ENCODE measurements at regions not wholly inside any gene's neighbourhood (a gene's known extent, or its start where the extent isn't known, plus 50 kb on each side); places are given as distances from the start of the nearest gene placed in this dataset.

DNA sequence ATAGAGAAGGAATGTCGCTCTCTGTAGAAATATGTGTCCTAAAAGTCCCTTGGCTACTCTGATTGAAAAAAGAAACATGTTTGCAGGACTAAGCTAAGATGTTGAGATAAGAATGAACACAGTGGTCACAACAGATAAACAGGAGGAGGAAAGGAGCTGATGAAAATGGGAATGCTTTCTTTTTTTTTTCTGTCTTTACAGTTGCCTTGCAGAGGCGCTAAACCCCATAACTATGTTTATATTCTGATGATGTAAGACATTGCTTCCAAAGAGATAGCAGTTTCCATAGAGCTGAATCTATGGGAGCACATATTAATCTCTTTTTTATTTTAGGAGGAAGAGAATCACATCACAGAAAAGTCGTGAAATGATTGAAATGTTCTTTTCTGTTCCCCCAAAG is 153.5 kb upstream of the LYZL1 start:
- no peak for TF ChIP-seq POLR2A (IDR thresholded peaks at IDR 0.05)
- TF ChIP-seq EP300 (IDR thresholded peaks at IDR 0.05): no peak
- TF ChIP-seq, protein P1, sequence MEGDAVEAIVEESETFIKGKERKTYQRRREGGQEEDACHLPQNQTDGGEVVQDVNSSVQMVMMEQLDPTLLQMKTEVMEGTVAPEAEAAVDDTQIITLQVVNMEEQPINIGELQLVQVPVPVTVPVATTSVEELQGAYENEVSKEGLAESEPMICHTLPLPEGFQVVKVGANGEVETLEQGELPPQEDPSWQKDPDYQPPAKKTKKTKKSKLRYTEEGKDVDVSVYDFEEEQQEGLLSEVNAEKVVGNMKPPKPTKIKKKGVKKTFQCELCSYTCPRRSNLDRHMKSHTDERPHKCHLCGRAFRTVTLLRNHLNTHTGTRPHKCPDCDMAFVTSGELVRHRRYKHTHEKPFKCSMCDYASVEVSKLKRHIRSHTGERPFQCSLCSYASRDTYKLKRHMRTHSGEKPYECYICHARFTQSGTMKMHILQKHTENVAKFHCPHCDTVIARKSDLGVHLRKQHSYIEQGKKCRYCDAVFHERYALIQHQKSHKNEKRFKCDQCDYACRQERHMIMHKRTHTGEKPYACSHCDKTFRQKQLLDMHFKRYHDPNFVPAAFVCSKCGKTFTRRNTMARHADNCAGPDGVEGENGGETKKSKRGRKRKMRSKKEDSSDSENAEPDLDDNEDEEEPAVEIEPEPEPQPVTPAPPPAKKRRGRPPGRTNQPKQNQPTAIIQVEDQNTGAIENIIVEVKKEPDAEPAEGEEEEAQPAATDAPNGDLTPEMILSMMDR (IDR thresholded peaks at IDR 0.05): no peak

All from stomach (tissue), 4 donors.